ENCODE measurements at regions not wholly inside any gene's neighbourhood (a gene's known extent, or its start where the extent isn't known, plus 50 kb on each side); places are given as distances from the start of the nearest gene placed in this dataset.
A peak's percentile ranks its signal among the peaks of the same experiment; 100 is the strongest.
"Not testable (repeated sequence)": the region's sequence is repeated elsewhere in the genome, so short reads cannot be mapped to it uniquely, and the experiment has no call there.

GRCh38 chr2:66031236-66031635 lies 403.7 kb upstream of the MEIS1 start:
- no peak for DNase-seq (ENCODE audit: low spot score)

DNA sequence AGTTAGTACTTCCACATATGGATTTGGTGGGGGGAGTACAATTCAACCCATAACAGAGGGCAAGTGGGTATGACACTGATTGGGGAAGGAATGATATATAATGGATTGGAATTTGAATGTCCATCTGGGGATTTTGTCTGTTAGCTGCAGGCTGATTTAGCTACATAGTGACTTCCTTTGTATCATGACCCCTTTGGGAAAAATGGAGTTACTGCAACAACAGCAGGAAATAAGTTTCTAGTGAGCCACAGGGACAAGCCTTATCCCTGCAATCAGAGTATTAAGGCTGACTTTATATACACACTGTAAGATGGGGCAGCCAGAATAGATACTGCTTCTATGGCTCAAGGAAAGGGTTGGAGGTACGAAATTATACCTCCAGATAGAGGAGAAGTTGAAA lies 404.4 kb upstream of the MEIS1 start:
- no peak for DNase-seq (ENCODE audit: low spot score)

DNA sequence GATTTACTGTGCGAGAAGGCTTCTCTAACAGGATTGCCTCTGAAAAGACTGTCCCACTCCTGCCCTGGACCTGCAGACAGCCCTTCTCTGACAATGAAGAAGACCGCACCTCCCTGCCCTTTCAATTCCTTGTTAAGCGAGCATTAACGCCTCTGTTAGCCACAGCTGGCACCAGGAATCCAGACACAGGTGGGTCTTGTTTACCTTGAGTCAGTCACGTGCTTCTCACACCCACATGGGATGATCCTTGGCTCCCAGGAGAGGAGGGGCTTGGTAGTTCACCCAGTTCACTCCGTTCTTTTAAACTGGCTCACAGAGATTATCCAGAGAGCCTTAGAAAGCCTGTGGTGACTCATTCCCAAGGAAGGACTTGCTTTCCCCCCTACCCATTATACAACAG lies 410.5 kb upstream of the MEIS1 start:
- DNase-seq (ENCODE audit: low spot score) = no peak

GRCh38 chr2:66021296-66021695 lies 413.6 kb upstream of the MEIS1 start:
- DNase-seq (ENCODE audit: low spot score) = no peak

DNA sequence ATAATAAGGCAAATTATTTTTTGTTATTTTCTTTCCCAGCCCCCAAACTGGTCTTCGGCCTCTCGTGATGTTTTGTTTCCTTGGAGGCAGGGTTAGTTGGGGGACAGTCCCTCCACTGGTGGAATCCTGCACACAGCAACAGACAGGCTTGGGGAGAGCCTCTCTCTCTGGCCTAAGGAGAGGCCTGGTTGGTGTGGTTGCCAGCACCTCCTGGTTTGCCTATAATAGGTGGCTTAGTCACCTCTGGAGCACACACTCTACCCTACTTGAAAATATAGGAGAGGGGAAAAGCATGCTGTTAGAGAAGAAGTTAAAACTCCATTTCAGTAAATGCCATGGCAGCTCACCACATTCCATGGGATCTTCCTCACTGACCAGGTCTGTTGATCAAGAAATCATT lies 417.2 kb upstream of the MEIS1 start:
- DNase-seq (ENCODE audit: low spot score) = no peak

DNA sequence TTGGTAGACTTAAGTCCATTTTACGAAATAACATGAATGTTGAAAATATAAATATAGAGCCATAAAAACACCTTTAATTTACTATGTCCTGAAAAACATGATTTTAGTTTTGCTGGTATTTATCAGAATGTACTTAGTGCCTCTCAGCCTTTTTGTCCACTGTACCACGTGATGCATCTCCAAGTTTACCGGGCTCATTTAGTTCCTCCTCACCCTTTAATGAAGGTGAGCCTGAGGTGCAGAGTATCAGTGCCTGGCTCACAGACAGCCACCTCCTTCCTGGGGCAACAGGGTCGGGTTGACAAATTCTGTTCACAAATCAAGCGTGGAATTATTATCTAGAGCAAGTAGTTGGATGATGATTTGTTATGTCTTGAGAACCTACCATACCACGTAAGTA lies 420.5 kb upstream of the MEIS1 start:
- no peak for DNase-seq (ENCODE audit: low spot score)

GRCh38 chr2:66013456-66013855 lies 421.5 kb upstream of the MEIS1 start:
- no peak for DNase-seq (ENCODE audit: low spot score)

- no peak for DNase-seq (ENCODE audit: low spot score)
Measured at GRCh38 chr2:66003931-66004330, 431.0 kb upstream of the MEIS1 start.

GRCh38 chr2:66001538-66001937 lies 433.4 kb upstream of the MEIS1 start:
- DNase-seq (ENCODE audit: low spot score) = no peak

GRCh38 chr2:66000901-66001300 lies 434.0 kb upstream of the MEIS1 start:
- no peak for DNase-seq (ENCODE audit: low spot score)

GRCh38 chr2:65999796-66000195 lies 435.1 kb upstream of the MEIS1 start:
- no peak for DNase-seq (ENCODE audit: low spot score)

GRCh38 chr2:65999103-65999502 lies 435.8 kb upstream of the MEIS1 start:
- DNase-seq (ENCODE audit: low spot score) = no peak

GRCh38 chr2:65997961-65998360 lies 437.0 kb upstream of the MEIS1 start:
- DNase-seq (ENCODE audit: low spot score) = no peak

DNA sequence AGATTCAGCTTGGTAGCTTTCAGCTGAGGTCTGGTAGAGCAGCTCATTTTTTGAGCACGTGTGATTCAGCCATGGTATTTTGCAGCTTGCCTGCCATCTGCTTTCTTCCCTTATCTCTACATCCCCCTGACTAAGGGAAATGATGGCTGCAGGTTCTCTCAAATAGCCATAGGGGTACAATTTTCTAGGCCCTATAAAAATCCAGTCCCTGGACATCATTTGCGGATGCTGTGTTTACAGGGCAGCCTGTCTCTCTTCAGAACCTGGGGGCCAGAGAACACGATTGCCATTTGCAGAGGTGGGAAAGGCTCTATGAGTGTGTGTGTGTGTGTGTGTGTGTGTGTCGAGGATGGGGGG lies 442.7 kb upstream of the MEIS1 start:
- no peak for DNase-seq (ENCODE audit: low spot score)

DNA sequence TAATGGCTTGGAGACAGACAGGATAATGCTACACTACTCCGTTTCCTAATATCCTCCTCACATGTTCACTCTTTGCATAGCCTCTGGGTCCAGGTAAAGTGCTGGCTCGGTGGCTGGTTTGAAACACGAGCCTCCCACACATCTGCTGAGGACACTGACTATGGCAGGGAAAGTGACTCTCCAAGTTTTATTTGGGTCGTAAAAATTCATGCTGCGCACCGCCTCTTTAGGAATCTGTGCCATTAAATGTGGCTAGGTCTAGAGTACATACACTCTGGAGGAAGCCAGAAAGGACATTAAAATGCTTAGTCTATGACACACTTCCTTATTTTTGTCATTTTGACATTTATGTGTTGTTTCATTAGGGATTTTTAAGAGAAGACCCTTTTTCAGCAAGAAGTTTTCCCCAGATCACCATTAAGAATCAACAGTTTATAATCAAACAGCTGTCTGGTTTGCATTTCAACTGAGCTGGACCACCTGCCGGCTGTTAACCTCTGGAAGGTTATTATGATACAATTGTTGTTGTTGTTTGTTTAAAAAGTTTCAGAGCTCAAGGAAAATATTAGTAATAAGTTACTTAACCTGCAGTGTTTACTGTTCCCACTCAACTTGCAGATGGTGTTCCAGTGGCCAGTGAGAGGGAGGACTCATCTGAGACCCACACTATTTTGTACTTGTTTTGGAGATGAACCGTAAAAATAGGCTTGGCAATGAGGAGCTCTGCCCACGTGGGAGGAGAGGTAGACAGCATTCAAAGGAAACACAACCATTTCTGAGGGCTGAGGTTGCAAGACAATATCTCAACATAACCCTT lies 443.3 kb upstream of the MEIS1 start:
- DNase-seq (ENCODE audit: low spot score) = peak; percentile 71

DNA sequence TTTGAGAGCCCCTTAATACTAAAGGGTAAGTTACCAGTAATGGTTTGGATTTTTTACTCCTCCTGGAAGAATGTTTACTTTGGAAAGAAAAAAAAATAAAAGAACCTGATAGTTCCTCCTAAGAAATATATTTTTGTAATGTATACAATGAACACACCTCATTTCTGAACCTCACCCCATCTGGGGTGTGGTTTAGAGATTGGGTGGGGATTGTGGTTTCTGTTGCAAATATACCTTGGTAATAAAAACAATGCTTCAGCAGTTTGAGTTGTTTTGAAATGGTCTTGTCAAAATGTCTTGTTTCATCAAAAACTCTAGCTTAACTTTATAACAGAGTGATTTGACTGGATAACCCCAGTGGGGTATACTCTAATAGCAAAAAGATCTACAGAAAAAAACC lies 448.9 kb upstream of the MEIS1 start:
- no peak for DNase-seq (ENCODE audit: low spot score)

DNA sequence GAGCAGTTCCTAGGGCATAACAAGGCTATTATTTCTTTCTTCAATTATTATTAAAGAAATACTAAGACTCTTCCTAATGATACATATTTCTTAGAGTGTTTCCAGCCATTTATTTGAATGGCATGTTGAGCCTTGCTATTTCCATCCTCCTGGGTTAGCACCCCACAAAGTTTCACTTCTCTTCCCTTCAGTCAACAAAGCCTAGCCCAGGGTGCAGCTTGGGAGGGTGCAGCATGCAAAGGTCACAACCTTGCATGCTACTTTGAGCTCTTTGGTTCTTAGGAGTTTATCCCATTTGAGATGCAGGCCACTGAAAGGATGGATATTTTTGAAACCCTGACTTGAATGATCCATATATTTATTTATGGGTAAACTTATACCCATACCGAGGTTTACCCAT lies 454.4 kb upstream of the MEIS1 start:
- no peak for DNase-seq (ENCODE audit: low spot score)

GRCh38 chr2:65979446-65979845 lies 455.5 kb upstream of the MEIS1 start:
- DNase-seq (ENCODE audit: low spot score) = no peak

DNA sequence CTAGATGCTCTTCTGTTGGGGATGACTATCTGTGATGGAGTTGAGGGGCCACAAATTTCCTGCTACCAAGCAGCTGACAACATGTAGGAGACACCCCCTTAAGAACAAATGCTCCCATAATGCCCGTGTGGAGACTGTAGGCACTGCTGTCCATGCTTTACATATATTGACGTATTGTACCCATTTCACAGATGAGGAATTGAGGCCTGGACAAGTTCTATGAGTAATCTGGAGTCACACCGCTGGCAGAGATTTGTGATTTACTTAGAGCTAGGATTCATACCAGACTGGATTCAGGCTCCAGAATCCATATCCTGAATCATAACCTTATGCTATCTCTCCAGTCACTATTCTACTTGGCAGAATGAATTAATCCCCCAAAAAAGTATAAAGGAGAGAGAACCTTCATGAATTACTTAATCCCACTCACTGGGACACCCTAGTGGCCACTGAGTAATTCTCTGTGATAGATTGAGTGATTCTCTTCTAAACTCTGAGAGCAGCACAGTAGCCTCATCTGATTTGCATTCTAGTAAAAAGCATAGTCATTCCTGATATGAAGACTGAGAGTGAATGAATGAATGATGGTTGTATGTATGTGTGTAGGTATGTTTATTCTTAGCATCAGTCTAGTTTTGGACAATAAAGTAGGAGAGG lies 460.7 kb upstream of the MEIS1 start:
- no peak for DNase-seq (ENCODE audit: low spot score)

DNA sequence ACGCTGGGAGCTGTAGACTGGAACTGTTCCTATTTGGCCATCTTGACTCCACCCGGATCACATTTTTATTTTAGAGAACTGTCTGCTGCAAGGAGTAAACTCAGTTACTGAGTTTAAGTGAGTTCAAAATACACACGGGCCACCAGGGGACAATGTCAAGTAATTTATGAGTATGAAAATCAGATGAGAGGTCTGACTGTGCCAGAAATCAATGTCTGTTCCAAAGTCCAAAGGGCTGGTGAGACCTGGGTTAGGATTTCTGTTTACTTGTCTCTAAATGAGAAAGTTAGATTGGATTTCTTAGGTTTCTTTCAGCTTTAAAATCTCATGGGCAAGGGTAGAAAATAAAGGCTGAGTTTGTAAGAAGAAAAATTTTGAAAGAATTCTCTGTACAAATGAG lies 465.8 kb upstream of the MEIS1 start:
- DNase-seq (ENCODE audit: low spot score) = no peak

DNA sequence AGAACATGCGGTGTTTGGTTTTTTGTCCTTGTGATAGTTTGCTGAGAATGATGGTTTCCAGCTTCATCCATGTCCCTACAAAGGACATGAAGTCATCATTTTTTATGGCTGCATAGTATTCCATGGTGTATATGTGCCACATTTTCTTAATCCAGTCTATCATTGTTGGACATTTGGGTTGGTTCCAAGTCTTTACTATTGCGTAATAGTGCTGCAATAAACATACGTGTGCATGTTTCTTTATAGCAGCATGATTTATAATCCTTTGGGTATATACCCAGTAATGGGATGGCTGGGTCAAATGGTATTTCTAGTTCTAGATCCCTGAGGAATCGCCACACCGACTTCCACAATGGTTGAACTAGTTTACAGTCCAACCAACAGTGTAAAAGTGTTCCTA lies 471.6 kb upstream of the MEIS1 start:
- not testable (repeated sequence) for DNase-seq (ENCODE audit: low spot score)

DNA sequence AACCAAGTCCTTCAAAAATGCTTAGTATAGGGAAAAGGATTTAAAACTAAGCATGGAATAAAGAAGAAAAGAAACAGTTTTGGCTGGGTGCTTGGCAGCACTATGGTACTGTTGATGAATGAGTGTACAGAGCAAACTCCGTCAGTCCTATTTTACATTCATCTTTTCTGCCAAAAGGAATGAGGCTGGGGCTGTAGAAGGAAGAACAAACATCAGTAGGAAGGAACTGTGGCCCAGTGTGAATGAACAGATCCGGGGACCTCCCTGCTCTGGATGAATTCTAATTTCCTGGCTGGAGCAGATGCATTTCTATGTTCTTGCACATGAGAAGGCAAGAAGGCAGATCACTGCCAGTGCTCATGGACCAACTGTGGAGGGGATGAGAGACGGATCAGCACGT lies 474.0 kb upstream of the MEIS1 start:
- DNase-seq (ENCODE audit: low spot score) = no peak

DNA sequence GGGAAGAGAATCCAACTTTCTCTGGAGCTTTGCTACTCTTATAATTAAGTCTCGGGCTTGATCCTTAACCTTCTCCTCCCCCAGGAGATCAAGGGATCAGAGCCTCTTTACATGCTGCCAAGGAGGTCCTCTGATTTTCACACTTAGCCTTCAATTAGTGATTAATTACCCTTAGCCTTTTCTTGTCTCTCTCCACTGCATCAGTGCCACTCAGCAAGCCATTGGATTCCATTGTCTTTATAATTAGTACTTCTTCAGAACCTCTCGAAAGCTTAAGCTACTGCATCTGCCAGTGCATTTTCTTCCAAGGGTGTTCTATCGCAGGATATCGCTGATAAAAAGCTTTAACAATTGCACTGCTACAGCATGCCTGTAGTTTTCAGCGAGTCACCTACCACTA lies 477.0 kb upstream of the MEIS1 start:
- no peak for DNase-seq (ENCODE audit: low spot score)

DNA sequence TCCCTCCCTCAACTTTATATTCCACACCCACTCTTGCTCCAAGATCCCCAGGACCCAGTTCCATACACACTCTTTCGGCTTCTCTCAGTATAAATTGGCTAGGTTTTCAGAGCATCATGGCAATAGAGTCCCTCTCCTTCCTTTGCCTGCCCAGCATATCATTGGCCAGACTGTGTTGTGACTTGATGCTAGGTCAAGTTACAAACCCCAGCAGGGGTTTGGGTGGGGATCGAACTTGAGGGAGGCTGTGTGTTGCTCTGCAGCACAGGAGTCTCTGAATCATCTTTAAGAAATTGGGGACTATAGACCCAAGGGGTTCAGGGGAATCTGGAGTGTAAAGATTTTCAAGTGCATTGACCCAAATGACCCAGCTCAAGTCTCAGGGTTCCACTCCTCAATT lies 477.5 kb upstream of the MEIS1 start:
- DNase-seq (ENCODE audit: low spot score) = no peak
